ENCODE measurements at regions not wholly inside any gene's neighbourhood (a gene's known extent, or its start where the extent isn't known, plus 50 kb on each side); places are given as distances from the start of the nearest gene placed in this dataset.

- Histone ChIP-seq H3K27ac (no peak overlapping the region), H3K4me3 (no peak overlapping the region), H3K4me1 (no peaks in the 10 kb centered on the region), H3K4me2 (no peak overlapping the region), H3K9me3 (no peaks in the 10 kb centered on the region)
- 100% methylated on average over 1 of the region's 3 CpGs for WGBS (ENCODE audit: missing lambda C conversion rate)
- ATAC-seq, result no peak
- no peak for FAIRE-seq
- POLR2A ChIA-PET, result no interaction called here
- no peak for TF ChIP-seq HES2 (IDR thresholded peaks at IDR 0.05)
- TF ChIP-seq TP53 (CRISPR knock-in tag; IDR thresholded peaks at IDR 0.05), result no peak
- no peak for TF ChIP-seq NPAS2 (CRISPR knock-in tag; IDR thresholded peaks at IDR 0.05; ENCODE audit: borderline replicate concordance)
- no peak for TF ChIP-seq PHF8 (IDR thresholded peaks at IDR 0.05; ENCODE audit: borderline replicate concordance, low read depth)
- TF ChIP-seq CEBPB (IDR thresholded peaks at IDR 0.05), result no peak
- no peak for TF ChIP-seq ELK1 (IDR thresholded peaks at IDR 0.05; ENCODE audit: low read depth, low read length)
- no peak for TF ChIP-seq EHF (CRISPR knock-in tag; IDR thresholded peaks at IDR 0.05)
- TF ChIP-seq MAX (IDR thresholded peaks at IDR 0.05), result no peak
- no peak for TF ChIP-seq MYC (IDR thresholded peaks at IDR 0.05; ENCODE audit: borderline replicate concordance, low read length)
- no peak for DNase-seq (ENCODE audit: low read depth in 1 of 2, low spot score in 1 of 2)
- CTCF ChIA-PET, result no interaction called here
Measured at GRCh38 chr6:71139249-71139648, 149.4 kb upstream of the OGFRL1 start.

GRCh38 chr6:71153755-71154325 lies 134.8 kb upstream of the OGFRL1 start:
- 66% methylated on average over 7 of the region's 9 CpGs for whole genome bisulfite sequencing (ENCODE audit: missing lambda C conversion rate)
- CTCF ChIA-PET, result no interaction called here

GRCh38 chr6:71157345-71157744 lies 131.3 kb upstream of the OGFRL1 start:
- Histone ChIP-seq H3K4me1 (no peaks in the 10 kb centered on the region), H3K9me3 (no peaks in the 10 kb centered on the region), H3K4me2 (no peak overlapping the region), H3K4me3 (no peak overlapping the region), H3K27ac (no peak overlapping the region)
- WGBS (ENCODE audit: missing lambda C conversion rate), result 84% methylated on average over 1 of the region's 1 CpG
- ChIA-PET CTCF (no interaction called here), POLR2A (no interaction called here)
- FAIRE-seq (no peak), DNase-seq (ENCODE audit: low read depth in 1 of 2, low spot score in 1 of 2) (no peak), ATAC-seq (no peak)
- TF ChIP-seq CTCF (IDR thresholded peaks at IDR 0.05) (no peak), RFX5 (IDR thresholded peaks at IDR 0.05) (no peak), EP300 (IDR thresholded peaks at IDR 0.05) (no peak), ZFP36 (IDR thresholded peaks at IDR 0.05; ENCODE audit: borderline replicate concordance, partially characterized antibody) (no peak), BHLHE40 (IDR thresholded peaks at IDR 0.05; ENCODE audit: low read depth, low read length) (no peak), FOSB (CRISPR knock-in tag; IDR thresholded peaks at IDR 0.05) (no peak), NPAS2 (CRISPR knock-in tag; IDR thresholded peaks at IDR 0.05; ENCODE audit: borderline replicate concordance) (no peak), RARB (CRISPR knock-in tag; IDR thresholded peaks at IDR 0.05) (no peak), HOXA7 (CRISPR knock-in tag; IDR thresholded peaks at IDR 0.05) (no peak), HEYL (CRISPR knock-in tag; IDR thresholded peaks at IDR 0.05) (no peak)

More at GRCh38 chr6:71153755-71154325, 134.8 kb upstream of the OGFRL1 start:
- TF ChIP-seq EHMT2 (IDR thresholded peaks at IDR 0.05; ENCODE audit: low read depth) (no peak), KDM5A (IDR thresholded peaks at IDR 0.05) (no peak), EHF (CRISPR knock-in tag; IDR thresholded peaks at IDR 0.05) (no peak), USF2 (IDR thresholded peaks at IDR 0.05) (no peak), MYC (IDR thresholded peaks at IDR 0.05; ENCODE audit: borderline replicate concordance, low read length) (no peak), ATOH8 (CRISPR knock-in tag; IDR thresholded peaks at IDR 0.05; ENCODE audit: low read depth) (no peak), RAD21 (conservative IDR thresholded peaks at IDR 0.05 in 1 of 2, IDR thresholded peaks at IDR 0.05 in 1 of 2) (no peak), JUN (IDR thresholded peaks at IDR 0.05) (no peak), PBX3 (IDR thresholded peaks at IDR 0.05) (no peak)
- ATAC-seq (no peak), DNase-seq (ENCODE audit: low read depth in 1 of 2, low spot score in 1 of 2) (no peak), FAIRE-seq (no peak)
- Histone ChIP-seq H3K4me3 (no peak overlapping the region), H3K4me2 (no peak overlapping the region), H3K27ac (no peak overlapping the region), H3K9me3 (no peaks in the 10 kb centered on the region), H3K4me1 (no peaks in the 10 kb centered on the region)
- POLR2A ChIA-PET, result no interaction called here
